ENCODE measurements at regions not wholly inside any gene's neighbourhood (a gene's known extent, or its start where the extent isn't known, plus 50 kb on each side); places are given as distances from the start of the nearest gene placed in this dataset.
A peak's percentile ranks its signal among the peaks of the same experiment; 100 is the strongest.

DNA sequence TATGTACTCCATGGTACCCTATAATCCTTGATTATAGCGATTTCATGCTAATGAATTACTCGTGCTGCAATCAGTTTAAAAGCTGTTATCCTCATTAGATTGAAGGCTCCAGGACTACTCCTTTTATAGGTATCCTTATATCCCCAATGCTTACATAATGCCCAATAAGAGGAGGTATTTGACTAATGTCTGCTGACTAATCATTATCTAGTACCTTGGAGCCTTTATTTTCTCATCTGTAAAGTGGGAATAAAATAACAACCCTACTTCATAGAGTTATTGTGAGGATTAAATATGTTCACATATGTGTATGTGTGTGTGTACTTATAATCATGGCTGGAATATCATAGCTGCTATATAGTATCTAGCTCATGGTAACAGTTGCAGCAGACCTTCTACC lies 1031.5 kb downstream of the CDH11 start:
- Histone ChIP-seq H3K4me3 (ENCODE audit: control insufficient read depth in 2 of 3, extremely low read depth in 1 of 3, insufficient read depth in 2 of 3, low read depth in 1 of 3, low read length in 3 of 3) (no peak overlapping the region), H3K27ac (ENCODE audit: control insufficient read depth, insufficient read depth, low read length) (no peak overlapping the region), H3K27me3 (ENCODE audit: control insufficient read depth, extremely low read depth, insufficient read depth, low read length) (no peaks in the 10 kb centered on the region), H4K20me1 (ENCODE audit: control insufficient read depth, extremely low read depth, insufficient read depth, low read length) (no peaks in the 10 kb centered on the region), H3K9me3 (ENCODE audit: control insufficient read depth, low read depth, low read length) (no peaks in the 10 kb centered on the region), H3K9me1 (ENCODE audit: control insufficient read depth, extremely low read depth, insufficient read depth, low read length) (no peaks in the 10 kb centered on the region), H3K4me2 (ENCODE audit: control insufficient read depth, extremely low read depth, insufficient read depth, low read depth, low read length) (no peak overlapping the region), H3K79me2 (ENCODE audit: control insufficient read depth, insufficient read depth, low read length) (no peaks in the 10 kb centered on the region), H3K9ac (ENCODE audit: control insufficient read depth, extremely low read depth, insufficient read depth, low read length) (no peak overlapping the region), H2AFZ (ENCODE audit: control insufficient read depth, low read length) (no peak overlapping the region), H3K4me1 (ENCODE audit: control insufficient read depth, extremely low read depth, insufficient read depth, low read length) (peaks cover 3% of the 10 kb centered on the region), H3K36me3 (ENCODE audit: control insufficient read depth in 2 of 2, extremely low read depth in 1 of 2, insufficient read depth in 2 of 2, low read length in 2 of 2) (no peaks in the 10 kb centered on the region)
- DNase-seq (ENCODE audit: low read depth, low spot score) (no peak), FAIRE-seq (no peak)
- dilution Hi-C loops (cut with MboI; ENCODE audit: extremely low pct_ligation_motif_present, low sequenced_read_pairs), result no loop called here
- TF ChIP-seq EZH2 (IDR thresholded peaks at IDR 0.05; ENCODE audit: low read length), result no peak
- TF ChIP-seq, protein P1, sequence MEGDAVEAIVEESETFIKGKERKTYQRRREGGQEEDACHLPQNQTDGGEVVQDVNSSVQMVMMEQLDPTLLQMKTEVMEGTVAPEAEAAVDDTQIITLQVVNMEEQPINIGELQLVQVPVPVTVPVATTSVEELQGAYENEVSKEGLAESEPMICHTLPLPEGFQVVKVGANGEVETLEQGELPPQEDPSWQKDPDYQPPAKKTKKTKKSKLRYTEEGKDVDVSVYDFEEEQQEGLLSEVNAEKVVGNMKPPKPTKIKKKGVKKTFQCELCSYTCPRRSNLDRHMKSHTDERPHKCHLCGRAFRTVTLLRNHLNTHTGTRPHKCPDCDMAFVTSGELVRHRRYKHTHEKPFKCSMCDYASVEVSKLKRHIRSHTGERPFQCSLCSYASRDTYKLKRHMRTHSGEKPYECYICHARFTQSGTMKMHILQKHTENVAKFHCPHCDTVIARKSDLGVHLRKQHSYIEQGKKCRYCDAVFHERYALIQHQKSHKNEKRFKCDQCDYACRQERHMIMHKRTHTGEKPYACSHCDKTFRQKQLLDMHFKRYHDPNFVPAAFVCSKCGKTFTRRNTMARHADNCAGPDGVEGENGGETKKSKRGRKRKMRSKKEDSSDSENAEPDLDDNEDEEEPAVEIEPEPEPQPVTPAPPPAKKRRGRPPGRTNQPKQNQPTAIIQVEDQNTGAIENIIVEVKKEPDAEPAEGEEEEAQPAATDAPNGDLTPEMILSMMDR (optimal IDR thresholded peaks at IDR 0.05 in 1 of 3, IDR thresholded peaks at IDR 0.05 in 1 of 3, conservative IDR thresholded peaks at IDR 0.05 in 1 of 3; ENCODE audit: extremely low read depth in 1 of 3, insufficient read depth in 2 of 3, low read length in 3 of 3), result no peak

DNA sequence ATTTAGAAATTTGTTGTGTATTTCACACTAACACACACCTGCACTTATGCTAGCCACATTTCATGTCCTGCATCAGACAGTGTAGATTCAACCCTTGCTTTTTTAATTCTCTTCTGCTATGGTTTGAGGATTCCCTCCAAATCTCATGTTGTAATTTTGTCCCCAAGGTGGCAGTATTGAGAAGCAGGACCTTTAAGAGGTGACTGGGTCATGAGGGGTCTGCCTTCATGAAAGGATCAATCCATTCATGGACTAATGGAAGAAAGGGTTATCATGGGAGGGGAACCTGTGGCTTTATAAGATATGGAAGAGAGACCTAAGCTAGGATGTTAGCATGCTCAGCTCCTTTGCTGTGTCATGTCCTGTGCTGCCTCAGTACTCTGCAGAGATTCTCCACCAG lies 1032.2 kb downstream of the CDH11 start:
- no peak for DNase-seq (ENCODE audit: low read depth, low spot score)
- no peak overlapping the region for H3K4me2 ChIP-seq (ENCODE audit: control insufficient read depth, extremely low read depth, insufficient read depth, low read depth, low read length)

More for the DNA sequence above, 1032.2 kb downstream of the CDH11 start:
- no peaks in the 10 kb centered on the region for H3K27me3 ChIP-seq (ENCODE audit: control insufficient read depth, extremely low read depth, insufficient read depth, low read length)
- H3K36me3 ChIP-seq (ENCODE audit: control insufficient read depth in 2 of 2, extremely low read depth in 1 of 2, insufficient read depth in 2 of 2, low read length in 2 of 2), result no peaks in the 10 kb centered on the region
- no peaks in the 10 kb centered on the region for H4K20me1 ChIP-seq (ENCODE audit: control insufficient read depth, extremely low read depth, insufficient read depth, low read length)
- peaks cover 3% of the 10 kb centered on the region for H3K4me1 ChIP-seq (ENCODE audit: control insufficient read depth, extremely low read depth, insufficient read depth, low read length)
- no peaks in the 10 kb centered on the region for H3K9me3 ChIP-seq (ENCODE audit: control insufficient read depth, low read depth, low read length)
- dilution Hi-C loops (cut with MboI; ENCODE audit: extremely low pct_ligation_motif_present, low sequenced_read_pairs), result no loop called here
- no peak overlapping the region for H3K9ac ChIP-seq (ENCODE audit: control insufficient read depth, extremely low read depth, insufficient read depth, low read length)
- H3K27ac ChIP-seq (ENCODE audit: control insufficient read depth, insufficient read depth, low read length), result no peak overlapping the region
- no peaks in the 10 kb centered on the region for H3K9me1 ChIP-seq (ENCODE audit: control insufficient read depth, extremely low read depth, insufficient read depth, low read length)
- TF ChIP-seq EZH2 (IDR thresholded peaks at IDR 0.05; ENCODE audit: low read length), result no peak
- TF ChIP-seq, protein P1 (optimal IDR thresholded peaks at IDR 0.05 in 1 of 3, IDR thresholded peaks at IDR 0.05 in 1 of 3, conservative IDR thresholded peaks at IDR 0.05 in 1 of 3; ENCODE audit: extremely low read depth in 1 of 3, insufficient read depth in 2 of 3, low read length in 3 of 3), result peak; percentile 14 to 37 (median 35)
- FAIRE-seq, result no peak
- H3K4me3 ChIP-seq (ENCODE audit: control insufficient read depth in 2 of 3, extremely low read depth in 1 of 3, insufficient read depth in 2 of 3, low read depth in 1 of 3, low read length in 3 of 3), result no peak overlapping the region
- H3K79me2 ChIP-seq (ENCODE audit: control insufficient read depth, insufficient read depth, low read length), result no peaks in the 10 kb centered on the region
- H2AFZ ChIP-seq (ENCODE audit: control insufficient read depth, low read length), result no peak overlapping the region

Data from keratinocyte (primary cell).